Keratinocyte (primary cell): ENCODE measurements at regions not wholly inside any gene's neighbourhood (a gene's known extent, or its start where the extent isn't known, plus 50 kb on each side); places are given as distances from the start of the nearest gene placed in this dataset.

Experiments
- EZH2 ChIP-seq: IDR thresholded peaks from one replicate; pipeline ENCODE4 v1.6.1; 2012; ENCODE audit warnings: inconsistent platforms, mild to moderate bottlenecking, low read length, moderate library complexity
- TF ChIP-seq, protein P1 (sequence below), 3 experiments: IDR thresholded peaks in 1 of 3; conservative IDR thresholded peaks in 1 of 3; optimal IDR thresholded peaks in 1 of 3; 2 replicates in 2 of 3; 3 replicates in 1 of 3; pipeline versions ENCODE3 to v1.5.1; 2011; ENCODE audit warnings: low read length in 3 of 3, mild to moderate bottlenecking in 3 of 3, moderate library complexity in 2 of 3, control low read depth in 1 of 3, inconsistent platforms in 1 of 3; ENCODE audit not compliant: insufficient read depth in 2 of 3; ENCODE audit errors: extremely low read depth in 1 of 3

DNA sequence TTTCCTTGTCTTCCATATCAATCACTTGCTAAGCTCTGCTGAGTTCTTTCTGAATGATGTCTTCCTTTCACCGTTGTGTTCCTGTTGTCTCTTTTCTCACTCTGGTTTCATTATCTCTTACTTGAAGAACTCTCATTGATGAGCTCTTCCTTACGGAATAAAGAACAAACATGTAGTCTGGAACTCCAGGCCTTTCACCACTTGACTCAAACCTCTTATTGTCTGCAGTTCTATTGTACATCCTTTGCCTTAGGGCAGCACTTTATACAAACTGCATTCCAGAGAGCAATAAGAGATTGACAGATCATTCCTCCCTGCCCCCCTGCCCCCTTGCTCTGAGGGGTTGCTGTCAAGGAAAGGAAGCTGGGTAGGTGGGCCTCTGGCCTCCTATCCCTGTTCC, 517.4 kb downstream of the TMEM135 start:
- TF ChIP-seq, protein P1, sequence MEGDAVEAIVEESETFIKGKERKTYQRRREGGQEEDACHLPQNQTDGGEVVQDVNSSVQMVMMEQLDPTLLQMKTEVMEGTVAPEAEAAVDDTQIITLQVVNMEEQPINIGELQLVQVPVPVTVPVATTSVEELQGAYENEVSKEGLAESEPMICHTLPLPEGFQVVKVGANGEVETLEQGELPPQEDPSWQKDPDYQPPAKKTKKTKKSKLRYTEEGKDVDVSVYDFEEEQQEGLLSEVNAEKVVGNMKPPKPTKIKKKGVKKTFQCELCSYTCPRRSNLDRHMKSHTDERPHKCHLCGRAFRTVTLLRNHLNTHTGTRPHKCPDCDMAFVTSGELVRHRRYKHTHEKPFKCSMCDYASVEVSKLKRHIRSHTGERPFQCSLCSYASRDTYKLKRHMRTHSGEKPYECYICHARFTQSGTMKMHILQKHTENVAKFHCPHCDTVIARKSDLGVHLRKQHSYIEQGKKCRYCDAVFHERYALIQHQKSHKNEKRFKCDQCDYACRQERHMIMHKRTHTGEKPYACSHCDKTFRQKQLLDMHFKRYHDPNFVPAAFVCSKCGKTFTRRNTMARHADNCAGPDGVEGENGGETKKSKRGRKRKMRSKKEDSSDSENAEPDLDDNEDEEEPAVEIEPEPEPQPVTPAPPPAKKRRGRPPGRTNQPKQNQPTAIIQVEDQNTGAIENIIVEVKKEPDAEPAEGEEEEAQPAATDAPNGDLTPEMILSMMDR (optimal IDR thresholded peaks at IDR 0.05 in 1 of 3, IDR thresholded peaks at IDR 0.05 in 1 of 3, conservative IDR thresholded peaks at IDR 0.05 in 1 of 3; ENCODE audit: extremely low read depth in 1 of 3, insufficient read depth in 2 of 3, low read length in 3 of 3) = no peak
- TF ChIP-seq EZH2 = no peak
